DND-41 (cell line): ENCODE measurements at regions not wholly inside any gene's neighbourhood (a gene's known extent, or its start where the extent isn't known, plus 50 kb on each side); places are given as distances from the start of the nearest gene placed in this dataset.

Experiments
- ATAC-seq: fragments of 200-7000 bp; cut with Tn5 transposase; 3 replicates; pipeline ENCODE4 v1.9.1; 2021; ENCODE audit warnings: low read depth; ENCODE audit not compliant: insufficient read depth
- DNase-seq: peaks from one replicate; pipeline ENCODE4 v3.0.0-alpha.2; 2020
- H2AFZ ChIP-seq: 2 replicates; pipeline ENCODE4 v1.6.0; 2012; ENCODE audit warnings: low read depth, low read length
- H3K27ac ChIP-seq: 2 replicates; pipeline ENCODE4 v1.5.1; 2012; ENCODE audit warnings: low read length, inconsistent platforms
- H3K27me3 ChIP-seq: fragments of 200-600 bp; sonication (generic); 2 replicates; pipeline ENCODE4 v1.6.0; 2012; ENCODE audit warnings: low read length, mild to moderate bottlenecking, inconsistent platforms; ENCODE audit not compliant: insufficient read depth, poor library complexity
- H3K36me3 ChIP-seq: 2 replicates; pipeline ENCODE4 v1.5.1; 2012; ENCODE audit warnings: low read length, inconsistent platforms; ENCODE audit not compliant: insufficient read depth
- H3K4me1 ChIP-seq: 2 replicates; pipeline ENCODE4 v1.5.1; 2012; ENCODE audit warnings: mild to moderate bottlenecking, low read length; ENCODE audit not compliant: insufficient read depth
- H3K4me2 ChIP-seq: 2 replicates; pipeline ENCODE4 v1.6.0; 2012; ENCODE audit warnings: mild to moderate bottlenecking, moderate library complexity, low read length, inconsistent platforms; ENCODE audit not compliant: insufficient read depth
- H3K4me3 ChIP-seq, 2 experiments: fragments of 200-600 bp in 1 of 2; shearing (Covaris generic) in 1 of 2; 2 replicates each; pipeline ENCODE4 v1.5.1; 2012 to 2016; ENCODE audit warnings: inconsistent platforms in 2 of 2, low read length in 2 of 2, mild to moderate bottlenecking in 2 of 2, low read depth in 1 of 2, moderate library complexity in 1 of 2
- H3K79me2 ChIP-seq: 2 replicates; pipeline ENCODE4 v1.6.0; 2012; ENCODE audit warnings: low read length, inconsistent platforms; ENCODE audit not compliant: insufficient read depth
- H3K9ac ChIP-seq: 2 replicates; pipeline ENCODE4 v1.6.0; 2012; ENCODE audit warnings: low read depth, mild to moderate bottlenecking, inconsistent platforms, low read length, moderate library complexity
- H3K9me3 ChIP-seq: 2 replicates; pipeline ENCODE4 v1.5.1; 2012; ENCODE audit warnings: low read length, moderate library complexity, mild to moderate bottlenecking, inconsistent platforms; ENCODE audit not compliant: insufficient read depth, severe bottlenecking
- H4K20me1 ChIP-seq: 2 replicates; pipeline ENCODE4 v1.6.0; 2012; ENCODE audit warnings: low read length; ENCODE audit not compliant: insufficient read depth
- EZH2 ChIP-seq: IDR thresholded peaks from 3 replicates; pipeline ENCODE4 v1.6.1; 2012; ENCODE audit warnings: borderline replicate concordance, low read depth, mild to moderate bottlenecking, moderate library complexity, low read length, inconsistent platforms; ENCODE audit not compliant: severe bottlenecking
- TF ChIP-seq, protein P1 (sequence below): IDR thresholded peaks from 2 replicates; pipeline ENCODE4 v1.5.1; 2012; ENCODE audit warnings: borderline replicate concordance, low read length, moderate library complexity, mild to moderate bottlenecking; ENCODE audit not compliant: poor library complexity, severe bottlenecking; ENCODE audit errors: extremely low read depth

DNA sequence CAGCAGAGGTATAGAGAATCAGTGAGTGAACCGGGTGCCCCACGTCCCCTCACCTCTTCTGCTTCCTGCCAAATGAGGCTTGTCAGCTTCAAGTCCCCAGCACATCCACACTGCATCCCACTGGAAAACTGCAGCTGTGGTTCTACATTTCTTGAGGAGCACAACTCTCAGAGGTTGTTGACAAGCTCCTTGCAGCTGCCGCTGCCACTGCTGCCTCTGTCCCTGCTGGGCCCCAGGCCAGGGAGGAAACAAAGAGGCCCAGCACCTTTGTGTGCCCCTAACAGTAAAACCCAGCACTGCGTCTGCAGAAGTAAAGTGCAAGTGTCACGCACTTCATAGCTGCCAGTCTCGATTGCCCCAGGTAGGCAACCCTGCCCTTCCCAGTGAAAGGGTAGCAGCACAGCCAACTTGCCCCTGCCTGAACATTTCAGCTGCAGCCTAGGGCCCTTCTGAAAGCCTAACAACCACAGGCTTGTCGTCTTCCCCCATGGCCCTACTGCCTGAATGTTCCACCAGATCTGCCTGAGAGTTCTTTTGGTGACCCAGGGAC lies 1162.1 kb upstream of the USP15 start:
- no peaks in the 10 kb centered on the region for H3K79me2 ChIP-seq
- TF ChIP-seq, protein P1, sequence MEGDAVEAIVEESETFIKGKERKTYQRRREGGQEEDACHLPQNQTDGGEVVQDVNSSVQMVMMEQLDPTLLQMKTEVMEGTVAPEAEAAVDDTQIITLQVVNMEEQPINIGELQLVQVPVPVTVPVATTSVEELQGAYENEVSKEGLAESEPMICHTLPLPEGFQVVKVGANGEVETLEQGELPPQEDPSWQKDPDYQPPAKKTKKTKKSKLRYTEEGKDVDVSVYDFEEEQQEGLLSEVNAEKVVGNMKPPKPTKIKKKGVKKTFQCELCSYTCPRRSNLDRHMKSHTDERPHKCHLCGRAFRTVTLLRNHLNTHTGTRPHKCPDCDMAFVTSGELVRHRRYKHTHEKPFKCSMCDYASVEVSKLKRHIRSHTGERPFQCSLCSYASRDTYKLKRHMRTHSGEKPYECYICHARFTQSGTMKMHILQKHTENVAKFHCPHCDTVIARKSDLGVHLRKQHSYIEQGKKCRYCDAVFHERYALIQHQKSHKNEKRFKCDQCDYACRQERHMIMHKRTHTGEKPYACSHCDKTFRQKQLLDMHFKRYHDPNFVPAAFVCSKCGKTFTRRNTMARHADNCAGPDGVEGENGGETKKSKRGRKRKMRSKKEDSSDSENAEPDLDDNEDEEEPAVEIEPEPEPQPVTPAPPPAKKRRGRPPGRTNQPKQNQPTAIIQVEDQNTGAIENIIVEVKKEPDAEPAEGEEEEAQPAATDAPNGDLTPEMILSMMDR, result no peak
- TF ChIP-seq EZH2, result no peak

DNA sequence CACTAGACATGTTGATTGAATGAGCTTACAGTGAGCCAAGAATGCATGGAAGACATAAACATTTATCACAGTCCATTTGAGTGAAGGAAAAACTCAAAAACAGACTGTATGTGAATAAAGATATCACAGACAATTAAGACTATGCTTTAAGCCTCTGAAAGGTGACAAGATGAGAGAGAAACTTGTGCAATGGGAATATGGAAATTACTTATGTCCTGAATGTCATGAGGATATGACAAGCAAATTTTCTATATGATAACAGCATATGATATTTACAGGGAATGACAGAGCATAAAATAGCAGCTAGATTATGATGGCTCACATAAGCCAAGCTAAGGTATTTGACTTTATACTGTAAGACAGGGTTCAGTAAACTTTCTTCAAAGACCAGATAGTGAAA lies 1153.1 kb upstream of the USP15 start:
- Histone ChIP-seq H3K79me2 (no peaks in the 10 kb centered on the region), H3K9me3 (peaks cover 6% of the 10 kb centered on the region), H3K9ac (no peak overlapping the region), H3K4me1 (no peaks in the 10 kb centered on the region), H3K4me3 (no peak overlapping the region), H3K27me3 (no peaks in the 10 kb centered on the region), H3K36me3 (no peaks in the 10 kb centered on the region), H3K4me2 (no peak overlapping the region), H4K20me1 (no peaks in the 10 kb centered on the region), H2AFZ (no peak overlapping the region), H3K27ac (no peak overlapping the region)
- DNase-seq (no peak), ATAC-seq (no peak)
- TF ChIP-seq, protein P1, result no peak
- TF ChIP-seq EZH2, result no peak

More for the DNA sequence above, 1162.1 kb upstream of the USP15 start:
- Histone ChIP-seq H3K9me3 (no peaks in the 10 kb centered on the region), H3K4me2 (no peak overlapping the region), H3K27ac (no peak overlapping the region), H3K36me3 (no peaks in the 10 kb centered on the region), H3K4me1 (no peaks in the 10 kb centered on the region), H4K20me1 (no peaks in the 10 kb centered on the region), H3K4me3 (no peak overlapping the region), H3K27me3 (no peaks in the 10 kb centered on the region), H3K9ac (no peak overlapping the region), H2AFZ (no peak overlapping the region)
- ATAC-seq, result no peak
- DNase-seq, result no peak

DNA sequence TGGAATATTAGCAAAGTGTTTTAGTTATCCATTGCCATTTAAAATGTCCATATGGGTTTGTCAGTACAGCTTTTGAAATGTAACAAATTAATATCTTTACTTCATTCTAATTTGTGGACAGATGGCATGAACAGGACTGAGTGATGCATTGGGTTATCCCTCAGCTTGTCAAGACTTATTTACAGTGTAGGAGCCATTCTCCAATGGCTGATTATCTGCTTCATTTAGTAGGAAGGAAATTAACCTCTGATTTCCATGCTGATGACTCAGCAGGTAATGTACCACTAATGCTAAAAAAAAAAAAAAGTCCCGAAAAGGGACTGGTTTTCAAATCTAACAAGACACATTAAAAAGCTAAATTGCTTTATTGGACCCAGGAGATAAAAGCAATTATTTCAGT lies 1149.0 kb upstream of the USP15 start:
- no peak for ATAC-seq
- no peak for TF ChIP-seq EZH2
- TF ChIP-seq, protein P1, result no peak

More for the DNA sequence above, 1149.0 kb upstream of the USP15 start:
- Histone ChIP-seq H3K9ac (no peak overlapping the region), H3K27me3 (no peaks in the 10 kb centered on the region), H4K20me1 (no peaks in the 10 kb centered on the region), H3K4me2 (no peak overlapping the region), H3K79me2 (no peaks in the 10 kb centered on the region), H3K4me1 (no peaks in the 10 kb centered on the region), H3K4me3 (no peak overlapping the region), H3K27ac (no peak overlapping the region), H3K9me3 (no peaks in the 10 kb centered on the region), H3K36me3 (no peaks in the 10 kb centered on the region), H2AFZ (no peak overlapping the region)
- DNase-seq, result no peak
